ENCODE measurements at regions not wholly inside any gene's neighbourhood (a gene's known extent, or its start where the extent isn't known, plus 50 kb on each side); places are given as distances from the start of the nearest gene placed in this dataset.

- no peak for DNase-seq (ENCODE audit: low read depth in 4 of 4, low spot score in 3 of 4)
Observed at GRCh38 chr18:68469049-68469625, 245.8 kb downstream of the TMX3 start.

- no peak for DNase-seq (ENCODE audit: low read depth in 4 of 4, low spot score in 3 of 4)
Observed at GRCh38 chr18:68467957-68468356, 247.0 kb downstream of the TMX3 start.

- DNase-seq (ENCODE audit: low read depth in 4 of 4, low spot score in 3 of 4) = no peak
Observed at GRCh38 chr18:68467329-68467728, 247.6 kb downstream of the TMX3 start.

- no peak for DNase-seq (ENCODE audit: low read depth in 4 of 4, low spot score in 3 of 4)
Observed at GRCh38 chr18:68466672-68467071, 248.2 kb downstream of the TMX3 start.

GRCh38 chr18:68462766-68463165, 252.1 kb downstream of the TMX3 start:
- no peak for DNase-seq (ENCODE audit: low read depth in 4 of 4, low spot score in 3 of 4)

GRCh38 chr18:68462148-68462547, 252.8 kb downstream of the TMX3 start:
- DNase-seq (ENCODE audit: low read depth in 4 of 4, low spot score in 3 of 4) = no peak

- no peak for DNase-seq (ENCODE audit: low read depth in 4 of 4, low spot score in 3 of 4)
Observed at GRCh38 chr18:68461481-68462018, 253.4 kb downstream of the TMX3 start.

- DNase-seq (ENCODE audit: low read depth in 4 of 4, low spot score in 3 of 4) = no peak
Observed at GRCh38 chr18:68459968-68460367, 254.9 kb downstream of the TMX3 start.

GRCh38 chr18:68456985-68457384, 257.9 kb downstream of the TMX3 start:
- DNase-seq (ENCODE audit: low read depth in 4 of 4, low spot score in 3 of 4) = no peak

- DNase-seq (ENCODE audit: low read depth in 4 of 4, low spot score in 3 of 4) = no peak
Observed at GRCh38 chr18:68455229-68455603, 259.7 kb downstream of the TMX3 start.

GRCh38 chr18:68454511-68455228, 260.2 kb downstream of the TMX3 start:
- DNase-seq (ENCODE audit: low read depth in 4 of 4, low spot score in 3 of 4) = no peak

GRCh38 chr18:68449292-68449691, 265.6 kb downstream of the TMX3 start:
- DNase-seq (ENCODE audit: low read depth in 4 of 4, low spot score in 3 of 4) = no peak

GRCh38 chr18:68448736-68449135, 266.2 kb downstream of the TMX3 start:
- DNase-seq (ENCODE audit: low read depth in 4 of 4, low spot score in 3 of 4) = no peak

- DNase-seq (ENCODE audit: low read depth in 4 of 4, low spot score in 3 of 4) = no peak
Observed at GRCh38 chr18:68447286-68447685, 267.6 kb downstream of the TMX3 start.

- no peak for DNase-seq (ENCODE audit: low read depth in 4 of 4, low spot score in 3 of 4)
Observed at GRCh38 chr18:68445668-68446426, 269.1 kb downstream of the TMX3 start.

- DNase-seq (ENCODE audit: low read depth in 4 of 4, low spot score in 3 of 4) = no peak
Observed at GRCh38 chr18:68445136-68445535, 269.8 kb downstream of the TMX3 start.

- no peak for DNase-seq (ENCODE audit: low read depth in 4 of 4, low spot score in 3 of 4)
Observed at GRCh38 chr18:68441241-68441640, 273.7 kb downstream of the TMX3 start.

GRCh38 chr18:68440433-68440832, 274.5 kb downstream of the TMX3 start:
- no peak for DNase-seq (ENCODE audit: low read depth in 4 of 4, low spot score in 3 of 4)

- DNase-seq (ENCODE audit: low read depth in 4 of 4, low spot score in 3 of 4) = peak in 1 of 4 donors; percentile 7
Observed at GRCh38 chr18:68439642-68440041, 275.3 kb downstream of the TMX3 start.

- DNase-seq (ENCODE audit: low read depth in 4 of 4, low spot score in 3 of 4) = peak in 2 of 4 donors; percentile 5 to 7
Observed at GRCh38 chr18:68438983-68439382, 275.9 kb downstream of the TMX3 start.

GRCh38 chr18:68438536-68438935, 276.4 kb downstream of the TMX3 start:
- DNase-seq (ENCODE audit: low read depth in 4 of 4, low spot score in 3 of 4) = no peak

- no peak for DNase-seq (ENCODE audit: low read depth in 4 of 4, low spot score in 3 of 4)
Observed at GRCh38 chr18:68436485-68436884, 278.4 kb downstream of the TMX3 start.
